K562 (cell line): ENCODE measurements at regions not wholly inside any gene's neighbourhood (a gene's known extent, or its start where the extent isn't known, plus 50 kb on each side); places are given as distances from the start of the nearest gene placed in this dataset.

Experiments
- ATAC-seq: fragments of 200-7000 bp; cut with Tn5 transposase; 3 replicates; pipeline ENCODE4 v1.9.1; 2020; ENCODE audit warnings: moderate library complexity
- BruUV-seq: library from RNA; stranded (reverse); fragments of 400-500 nt; replicated peaks from 2 replicates; lab custom pipeline; 2021; lab: Mats Ljungman, UMichigan
- CTCF ChIA-PET: fragments of 300-600 bp; formaldehyde crosslinking; extraction: SDS; loops from one replicate; lab custom pipeline; 2021; ENCODE audit warnings: low intra/inter-chr PET ratio; lab: Yijun Ruan, JAX
- POLR2A ChIA-PET: fragments of 300-600, 350-650 bp; sonication (Branson Sonifier 250); formaldehyde crosslinking; extraction: SDS; loops from one replicate; lab custom pipeline; 2021; ENCODE audit warnings: antibody characterized with exemption, inconsistent platforms; lab: Yijun Ruan, JAX
- DNase-seq, 4 experiments: peaks; one replicate each; pipeline versions ENCODE4 v3.0.0 to v3.0.0-alpha.2; 2011 to 2018; ENCODE audit warnings: low spot score in 3 of 4, mixed read lengths in 3 of 4; ENCODE audit errors: extremely low read depth in 1 of 4
- FAIRE-seq: peaks from 2 replicates; lab custom pipeline; 2011; peaks lifted over from hg19 to GRCh38; lab: Jason Lieb, UNC
- H2AFZ ChIP-seq: 2 replicates; pipeline ENCODE4 v1.6.0; 2011; ENCODE audit warnings: low read depth, low read length, control low read depth, inconsistent platforms
- H3K27ac ChIP-seq: fragments of 200-600 bp; 3 replicates; pipeline ENCODE4 v1.8.0; 2011; ENCODE audit warnings: low read depth, mild to moderate bottlenecking, control low read depth, inconsistent platforms, low read length, moderate library complexity, mixed read lengths; ENCODE audit errors: extremely low read depth
- H3K27me3 ChIP-seq, 2 experiments: fragments of 300-600 bp in 1 of 2; 2 replicates in 1 of 2; 3 replicates in 1 of 2; pipeline versions ENCODE4 v1.6.0 to v1.8.0; 2011; ENCODE audit warnings: inconsistent platforms in 2 of 2, low read length in 2 of 2, mild to moderate bottlenecking in 1 of 2, mixed read lengths in 1 of 2, moderate library complexity in 1 of 2; ENCODE audit not compliant: control insufficient read depth in 2 of 2, insufficient read depth in 2 of 2
- H3K36me3 ChIP-seq: fragments of 300-600 bp; 3 replicates; pipeline ENCODE4 v1.8.0; 2011; ENCODE audit warnings: mild to moderate bottlenecking, low read length, inconsistent platforms; ENCODE audit not compliant: control insufficient read depth, insufficient read depth
- H3K4me1 ChIP-seq, 2 experiments: fragments of 200-600 bp in 1 of 2; replicated peaks in 1 of 2; 2 replicates in 1 of 2; 3 replicates in 1 of 2; pipeline versions ENCODE4 v1.5.1 to v1.8.0; 2011; ENCODE audit warnings: inconsistent platforms in 2 of 2, low read length in 2 of 2, mild to moderate bottlenecking in 1 of 2, mixed read lengths in 1 of 2, moderate library complexity in 1 of 2; ENCODE audit not compliant: control insufficient read depth in 2 of 2, insufficient read depth in 2 of 2
- H3K4me2 ChIP-seq: 2 replicates; pipeline ENCODE4 v1.6.1; 2011; ENCODE audit warnings: low read length, control low read depth, inconsistent platforms, mixed read lengths; ENCODE audit not compliant: insufficient read depth
- H3K4me3 ChIP-seq: fragments of 200-600 bp; sonication (generic), shearing (Covaris generic); 2 replicates; pipeline ENCODE4 v1.5.1; 2016; ENCODE audit warnings: control low read depth, inconsistent platforms
- H3K79me2 ChIP-seq: fragments of 200-600 bp; 3 replicates; pipeline ENCODE4 v1.8.0; 2011; ENCODE audit warnings: low read length, inconsistent platforms; ENCODE audit not compliant: control insufficient read depth, insufficient read depth
- H3K9ac ChIP-seq, 2 experiments: 2 replicates each; pipeline versions ENCODE4 v1.6.0 to v1.6.1; 2011; ENCODE audit warnings: low read depth in 2 of 2, low read length in 2 of 2, control low read depth in 1 of 2, inconsistent platforms in 1 of 2, mild to moderate bottlenecking in 1 of 2, mixed read lengths in 1 of 2; ENCODE audit not compliant: insufficient read depth in 1 of 2
- H3K9me1 ChIP-seq: one replicate; pipeline ENCODE4 v1.6.0; 2011; ENCODE audit warnings: inconsistent platforms, mild to moderate bottlenecking, low read length, moderate library complexity; ENCODE audit not compliant: control insufficient read depth, insufficient read depth
- H3K9me3 ChIP-seq: replicated peaks from 2 replicates; pipeline ENCODE4 v1.5.1; 2011; ENCODE audit warnings: low read depth, low read length, inconsistent platforms; ENCODE audit not compliant: control insufficient read depth, insufficient read depth
- H4K20me1 ChIP-seq: replicated peaks from 2 replicates; pipeline ENCODE4 v1.6.1; 2011; ENCODE audit warnings: low read length, inconsistent platforms, mixed read lengths; ENCODE audit not compliant: control insufficient read depth, insufficient read depth
- CHAMP1 ChIP-seq: fragments of 450-650 bp; IDR thresholded peaks from 2 replicates; pipeline ENCODE4 v1.6.1; 2016; ENCODE audit warnings: mild to moderate bottlenecking
- DDX20 ChIP-seq: fragments of 450-650 bp; IDR thresholded peaks from 2 replicates; pipeline ENCODE4 v1.6.1; 2016; ENCODE audit warnings: missing genetic modification characterization, low read depth, mild to moderate bottlenecking, missing compliant biosample characterization, moderate library complexity
- EGR1 ChIP-seq: fragments of 450-650 bp; conservative IDR thresholded peaks from 2 replicates; pipeline ENCODE4 v1.6.1; 2017; ENCODE audit warnings: mild to moderate bottlenecking
- SMAD1 ChIP-seq: fragments of 150-350 bp; IDR thresholded peaks from 2 replicates; pipeline ENCODE4 v1.6.1; 2014; ENCODE audit warnings: low read length, low read depth; ENCODE audit not compliant: partially characterized antibody
- SNIP1 ChIP-seq: fragments of 450-650 bp; IDR thresholded peaks from 2 replicates; pipeline ENCODE4 v1.7.1; 2017; ENCODE audit warnings: low read depth, mild to moderate bottlenecking
- TAF7 ChIP-seq: fragments of 450-650 bp; IDR thresholded peaks from 2 replicates; pipeline ENCODE4 v1.6.1; 2016; ENCODE audit warnings: missing genetic modification characterization, missing compliant biosample characterization
- ZNF311 ChIP-seq: fragments of 250-450 bp; sonication (Bioruptor Pico); IDR thresholded peaks from 2 replicates; pipeline ENCODE4 v1.4.0; 2020; ENCODE audit warnings: mild to moderate bottlenecking, moderate library complexity
- WGBS: fragments of 100-300 bp; shearing (Covaris generic); methylation state at CpG from one replicate; pipeline ENCODE4 v1.1.6; 2016; ENCODE audit warnings: low coverage, mixed read lengths; ENCODE audit not compliant: insufficient coverage; ENCODE audit errors: missing lambda C conversion rate; 5-methylcytosine and 5-hydroxymethylcytosine counted together
- in situ Hi-C: fragments of 300-500 bp; cut with MboI; formaldehyde crosslinking; loops from 4 replicates; pipeline ENCODE4 v1.15.0; 2018; ENCODE audit warnings: inconsistent platforms, mixed read lengths
- intact Hi-C: fragments of 100-400 bp; cut with micrococcal nuclease; formaldehyde crosslinking; loops from 2 replicates; pipeline ENCODE4 v1.14.2; 2022
- TF ChIP-seq, protein P1 (sequence below): fragments of 450-650 bp; formaldehyde crosslinking; IDR thresholded peaks from 2 replicates; pipeline ENCODE4 v1.4.0; 2020; ENCODE audit warnings: mild to moderate bottlenecking, moderate library complexity
- TF ChIP-seq, protein P2 (sequence below): sonication (generic); formaldehyde crosslinking; IDR thresholded peaks from 2 replicates; pipeline ENCODE4 v1.5.0; 2020; ENCODE audit warnings: missing genetic modification reagents

- no peaks in the 10 kb centered on the region for H3K9me3 ChIP-seq
- CTCF ChIA-PET = no interaction called here
- no peaks in the 10 kb centered on the region for H3K79me2 ChIP-seq
- TF ChIP-seq EGR1 (no peak), TAF7 (tag) (no peak), SNIP1 (no peak), CHAMP1 (no peak), SMAD1 (no peak), DDX20 (tag) (no peak), ZNF311 (CRISPR knock-in tag) (no peak)
- TF ChIP-seq, protein P1, sequence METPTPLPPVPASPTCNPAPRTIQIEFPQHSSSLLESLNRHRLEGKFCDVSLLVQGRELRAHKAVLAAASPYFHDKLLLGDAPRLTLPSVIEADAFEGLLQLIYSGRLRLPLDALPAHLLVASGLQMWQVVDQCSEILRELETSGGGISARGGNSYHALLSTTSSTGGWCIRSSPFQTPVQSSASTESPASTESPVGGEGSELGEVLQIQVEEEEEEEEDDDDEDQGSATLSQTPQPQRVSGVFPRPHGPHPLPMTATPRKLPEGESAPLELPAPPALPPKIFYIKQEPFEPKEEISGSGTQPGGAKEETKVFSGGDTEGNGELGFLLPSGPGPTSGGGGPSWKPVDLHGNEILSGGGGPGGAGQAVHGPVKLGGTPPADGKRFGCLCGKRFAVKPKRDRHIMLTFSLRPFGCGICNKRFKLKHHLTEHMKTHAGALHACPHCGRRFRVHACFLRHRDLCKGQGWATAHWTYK (CRISPR knock-in tag) = no peak
- TF ChIP-seq, protein P2, sequence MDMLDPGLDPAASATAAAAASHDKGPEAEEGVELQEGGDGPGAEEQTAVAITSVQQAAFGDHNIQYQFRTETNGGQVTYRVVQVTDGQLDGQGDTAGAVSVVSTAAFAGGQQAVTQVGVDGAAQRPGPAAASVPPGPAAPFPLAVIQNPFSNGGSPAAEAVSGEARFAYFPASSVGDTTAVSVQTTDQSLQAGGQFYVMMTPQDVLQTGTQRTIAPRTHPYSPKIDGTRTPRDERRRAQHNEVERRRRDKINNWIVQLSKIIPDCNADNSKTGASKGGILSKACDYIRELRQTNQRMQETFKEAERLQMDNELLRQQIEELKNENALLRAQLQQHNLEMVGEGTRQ = no peak
- TF ChIP-seq, all 486 proteins: peak for 0
- no peak for ATAC-seq
- in situ Hi-C loops (no loop called here), intact Hi-C loops (no loop called here)
- Histone ChIP-seq H4K20me1 (no peaks in the 10 kb centered on the region), H2AFZ (no peak overlapping the region), H3K9ac (no peak overlapping the region), H3K27ac (no peak overlapping the region), H3K9me1 (no peaks in the 10 kb centered on the region), H3K4me2 (no peak overlapping the region), H3K36me3 (no peaks in the 10 kb centered on the region), H3K4me1 (no peaks in the 10 kb centered on the region), H3K27me3 (no peaks in the 10 kb centered on the region), H3K4me3 (no peak overlapping the region)
- DNase-seq = no peak
- POLR2A ChIA-PET = no interaction called here
- WGBS = 0% methylated on average over 3 of the region's 3 CpGs
- FAIRE-seq = no peak
- BruUV-seq = no TSS peak
Observed at GRCh38 chr3:145815707-145816413, 345.1 kb downstream of the PLOD2 start.
